GM19468 (cell line): ENCODE measurements at regions not wholly inside any gene's neighbourhood (a gene's known extent, or its start where the extent isn't known, plus 50 kb on each side); places are given as distances from the start of the nearest gene placed in this dataset.

Experiments used
- ATAC-seq: cut with Tn5 transposase; IDR thresholded peaks from one replicate; pipeline ENCODE4 v1.9.1; 2021; ENCODE audit warnings: mild to moderate bottlenecking, moderate library complexity, moderate number of reproducible peaks; ENCODE audit not compliant: unreplicated experiment; ENCODE audit errors: extremely low read depth

GRCh38 chr3:189449084-189449483 lies 182.1 kb upstream of the TP63 start:
- no peak for ATAC-seq

GRCh38 chr3:189455009-189455408 lies 176.2 kb upstream of the TP63 start:
- ATAC-seq, result no peak

- no peak for ATAC-seq
Observed at GRCh38 chr3:189455641-189456417, 175.4 kb upstream of the TP63 start.

DNA sequence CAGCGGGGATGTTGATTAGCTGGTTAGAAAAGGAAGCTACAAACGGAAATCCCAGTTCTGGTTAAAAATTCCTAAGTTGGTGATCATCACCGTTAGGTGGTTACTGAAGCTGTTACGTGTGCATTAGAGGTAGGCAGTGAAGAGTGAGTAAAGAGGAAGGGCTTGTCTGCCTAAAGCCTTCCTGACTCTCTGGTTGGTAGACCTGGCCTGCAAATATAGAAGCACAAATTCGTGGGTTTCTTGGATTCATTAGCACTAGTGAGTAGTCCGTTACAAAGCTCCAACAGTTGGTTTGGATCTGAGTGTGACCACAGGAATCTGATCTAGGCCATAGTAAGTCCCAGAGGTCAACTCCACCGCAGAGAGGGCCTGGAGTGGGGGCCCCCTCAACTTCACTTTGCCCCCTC lies 174.0 kb upstream of the TP63 start:
- no peak for ATAC-seq

DNA sequence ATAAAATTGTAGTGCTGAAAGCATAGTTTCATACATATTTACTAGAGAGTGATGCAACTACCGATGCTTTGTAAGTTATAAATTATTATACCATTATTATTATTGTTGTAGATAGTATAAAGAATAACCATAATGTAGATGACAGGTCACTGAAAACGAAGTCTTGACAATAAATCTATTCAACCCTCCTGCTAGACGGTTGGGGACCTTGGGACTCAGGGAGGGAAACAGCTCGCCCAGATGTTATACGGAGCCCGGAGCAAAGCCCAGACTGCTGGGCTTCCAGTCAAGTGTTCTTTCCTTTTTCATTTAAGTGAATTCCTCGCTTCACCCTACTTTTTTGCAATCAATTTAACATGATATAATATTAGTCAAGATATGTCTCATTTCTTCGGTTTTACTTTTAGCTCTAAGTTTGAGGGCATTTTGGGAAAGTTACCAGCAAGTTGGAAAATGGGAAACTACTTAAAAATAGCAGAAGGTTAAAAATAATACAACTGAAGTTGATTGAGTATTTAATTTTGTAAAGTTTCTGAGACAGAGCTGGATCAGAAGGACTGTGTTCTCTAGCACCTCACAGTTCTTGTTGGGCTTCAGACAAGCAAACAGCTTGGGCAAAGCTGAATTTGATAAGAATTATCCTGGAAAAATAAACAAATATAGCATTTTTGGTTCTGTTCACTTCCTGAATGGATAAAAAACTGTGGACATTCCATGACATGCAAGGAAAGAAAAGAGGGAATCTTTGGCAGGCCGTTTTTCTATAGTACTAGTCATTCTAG lies 173.4 kb upstream of the TP63 start:
- no peak for ATAC-seq

DNA sequence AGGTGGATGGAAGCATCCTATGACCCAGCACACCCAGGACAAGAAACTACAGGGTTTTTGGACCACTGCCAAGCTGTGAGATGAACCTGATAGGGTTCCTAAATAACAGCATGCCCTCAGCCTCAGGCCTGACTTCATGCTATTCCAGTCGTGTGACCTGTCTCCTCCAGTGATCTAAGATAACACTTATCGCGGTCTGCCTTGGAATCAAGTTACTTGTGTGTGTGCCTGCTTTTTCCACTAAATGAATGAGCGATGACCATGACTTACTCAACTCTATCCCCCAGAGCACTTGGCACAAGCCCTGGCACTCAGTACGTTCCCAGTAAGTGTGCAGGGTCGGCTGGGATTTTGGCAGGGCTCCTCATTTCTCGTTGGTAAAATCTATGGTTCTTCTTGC lies 172.7 kb upstream of the TP63 start:
- no peak for ATAC-seq

- ATAC-seq, result no peak
Observed at GRCh38 chr3:189459231-189459630, 172.0 kb upstream of the TP63 start.

DNA sequence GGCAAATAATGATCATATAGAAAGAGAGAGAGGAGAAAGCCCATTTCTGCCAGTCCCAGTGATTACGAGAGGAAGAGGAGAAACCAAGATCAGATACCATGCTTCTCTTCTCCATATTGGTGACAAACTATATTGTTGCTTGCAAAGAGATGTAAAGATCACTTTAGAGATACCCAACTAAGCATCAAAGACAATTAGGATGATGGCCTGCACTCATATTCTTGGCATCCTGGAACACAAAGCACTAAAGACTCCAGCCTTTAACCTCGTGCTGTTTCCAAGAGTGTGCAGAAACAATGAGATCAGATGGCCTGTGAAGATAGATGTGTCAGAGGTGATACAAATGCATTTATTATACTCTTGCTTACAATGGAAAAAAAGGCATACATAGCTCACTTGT lies 170.7 kb upstream of the TP63 start:
- no peak for ATAC-seq

DNA sequence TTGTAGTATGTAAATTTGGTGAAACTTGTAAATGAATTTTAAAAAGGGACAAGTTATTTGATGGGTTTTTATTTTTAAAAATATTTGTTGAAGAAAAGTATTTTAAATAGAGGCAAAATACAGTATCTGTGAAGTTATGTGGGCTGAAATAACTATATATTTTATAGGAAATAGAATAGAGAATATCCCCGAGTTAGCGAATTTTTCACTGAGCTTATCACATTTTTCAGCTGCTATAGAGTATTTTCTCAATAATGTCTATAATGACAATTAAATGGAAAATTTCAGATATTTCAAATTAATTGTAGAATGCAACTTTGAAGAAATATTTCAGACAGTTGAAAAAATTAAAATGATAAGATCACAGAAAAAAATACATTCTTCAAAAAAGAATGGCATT lies 166.4 kb upstream of the TP63 start:
- ATAC-seq, result no peak

GRCh38 chr3:189466004-189466403 lies 165.2 kb upstream of the TP63 start:
- no peak for ATAC-seq

DNA sequence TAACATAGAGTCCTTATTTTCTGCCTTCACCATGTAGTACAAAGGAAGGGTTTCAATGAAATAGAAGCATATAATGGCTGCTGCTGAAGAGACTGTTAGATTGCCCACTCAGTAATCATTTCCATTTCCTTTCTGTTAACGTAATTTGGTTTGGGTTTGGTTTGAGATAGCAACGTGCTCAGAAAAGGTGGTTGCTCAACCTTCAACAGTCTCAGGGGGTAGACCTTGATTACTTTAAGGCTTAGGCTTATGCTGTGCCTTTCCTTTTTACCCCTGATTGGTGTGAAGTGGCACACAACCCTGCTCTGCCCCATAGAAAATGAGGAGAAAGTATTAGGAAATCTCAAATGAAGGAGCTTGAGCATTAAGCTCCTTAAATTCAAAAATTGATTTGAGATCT lies 163.7 kb upstream of the TP63 start:
- ATAC-seq, result no peak

DNA sequence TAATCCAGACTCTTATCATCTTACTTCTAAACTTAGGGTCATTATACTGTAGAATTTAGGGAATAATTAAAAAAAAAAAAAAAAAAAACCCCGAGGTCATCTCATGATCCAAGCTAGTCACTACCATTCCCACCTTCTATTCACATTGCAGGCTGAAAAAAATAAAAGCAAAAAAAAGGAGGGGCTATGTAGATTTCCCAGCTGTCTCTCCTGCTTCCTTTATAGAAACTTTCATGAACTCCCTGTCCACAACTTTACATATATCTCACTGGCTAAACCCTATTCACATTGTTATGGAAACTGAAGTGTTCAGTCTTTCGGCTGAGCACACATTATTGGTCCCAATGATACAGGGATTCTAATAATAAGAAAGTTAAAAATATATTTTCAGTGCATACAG lies 156.2 kb upstream of the TP63 start:
- ATAC-seq, result no peak

GRCh38 chr3:189477614-189478013 lies 153.6 kb upstream of the TP63 start:
- ATAC-seq, result no peak

GRCh38 chr3:189486556-189486955 lies 144.6 kb upstream of the TP63 start:
- ATAC-seq, result no peak

GRCh38 chr3:189488241-189488767 lies 142.9 kb upstream of the TP63 start:
- ATAC-seq, result no peak

- no peak for ATAC-seq
Observed at GRCh38 chr3:189490337-189490736, 140.9 kb upstream of the TP63 start.

GRCh38 chr3:189490749-189491148 lies 140.4 kb upstream of the TP63 start:
- no peak for ATAC-seq

- ATAC-seq, result no peak
Observed at GRCh38 chr3:189491831-189492230, 139.4 kb upstream of the TP63 start.

DNA sequence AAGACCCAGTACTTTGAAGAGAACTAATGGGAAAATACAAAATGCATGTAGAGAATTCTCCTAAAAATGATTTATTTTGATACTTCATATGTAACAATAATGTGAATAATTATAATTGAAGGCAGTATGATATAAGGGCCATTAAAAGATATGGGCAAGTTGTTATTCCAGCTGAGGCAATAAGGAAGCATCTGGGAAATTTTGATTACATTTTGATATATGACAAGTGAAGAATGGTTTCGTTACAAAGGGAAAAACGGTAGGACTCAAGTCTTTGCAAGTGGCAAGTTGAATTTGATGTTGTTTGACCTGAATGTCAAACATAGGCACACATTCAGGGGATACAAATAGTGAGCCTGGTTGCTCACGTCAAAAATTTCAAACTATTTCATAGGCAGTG lies 137.9 kb upstream of the TP63 start:
- no peak for ATAC-seq

DNA sequence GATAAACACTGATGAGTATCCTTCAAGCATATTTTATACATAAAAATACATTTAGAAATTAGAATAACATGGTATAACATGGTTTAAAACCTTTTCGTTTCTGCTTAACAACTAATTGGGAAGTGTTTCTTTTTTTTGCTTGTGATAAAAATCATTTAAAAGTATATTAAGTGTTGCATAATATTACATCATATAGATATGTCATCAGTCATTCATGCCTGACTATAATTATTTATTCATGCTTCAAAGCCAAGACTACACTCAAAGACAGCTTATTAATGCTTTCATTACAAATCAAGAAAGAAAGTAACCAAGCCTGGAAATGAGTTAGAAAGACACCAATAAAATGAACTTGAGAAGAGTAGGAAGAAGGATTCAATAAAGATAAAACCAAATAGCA lies 136.6 kb upstream of the TP63 start:
- no peak for ATAC-seq

DNA sequence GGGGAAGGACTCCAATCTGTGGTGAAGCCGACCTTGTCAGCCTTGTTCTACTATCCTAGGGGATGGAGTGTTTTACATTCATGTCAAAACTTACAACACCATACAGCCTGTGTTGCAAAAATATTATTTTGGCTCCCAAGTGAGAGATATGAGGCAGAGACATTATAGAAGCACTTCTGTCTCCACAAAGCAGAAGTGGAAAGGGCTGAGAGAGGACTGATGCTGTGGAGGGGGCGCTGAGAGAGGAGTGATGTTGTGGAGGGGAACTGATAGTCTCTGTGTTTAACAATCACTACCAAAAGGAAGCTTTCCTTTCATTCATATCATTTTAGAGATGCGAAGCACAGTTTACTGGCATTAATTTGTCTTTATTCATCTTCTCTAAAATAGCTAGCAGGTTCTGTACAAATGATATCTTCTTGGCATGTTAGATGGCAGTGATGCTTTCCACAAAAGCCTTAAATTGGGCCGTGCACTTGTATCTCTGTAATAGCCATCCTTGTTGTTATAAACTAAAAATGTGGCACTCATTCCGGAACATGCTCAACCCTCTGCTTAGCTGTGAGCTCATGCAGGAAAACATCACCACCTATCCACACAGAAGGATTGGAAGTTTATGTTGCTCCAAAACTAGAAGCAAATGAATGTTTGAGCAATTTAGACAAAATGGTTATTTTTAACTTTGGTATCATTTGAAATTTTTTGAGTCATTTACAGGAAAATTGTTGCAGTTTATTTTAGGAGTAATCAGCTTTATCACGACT lies 134.6 kb upstream of the TP63 start:
- no peak for ATAC-seq
